Pancreas (tissue), 10 donors: ENCODE measurements at regions not wholly inside any gene's neighbourhood (a gene's known extent, or its start where the extent isn't known, plus 50 kb on each side); places are given as distances from the start of the nearest gene placed in this dataset.
A peak's percentile ranks its signal among the peaks of the same experiment; 100 is the strongest.

Source experiments
- ATAC-seq, 4 donors: fragments of 200-7000 bp; cut with Tn5 transposase; one replicate each; pipeline versions ENCODE4 v1.8.0 to v1.9.1; 2020; ENCODE audit warnings: mild to moderate bottlenecking in 4 of 4, moderate library complexity in 4 of 4
- DNase-seq, 6 donors: peaks; one replicate each; pipeline ENCODE4 v3.0.0-alpha.2; 2020
- FAIRE-seq: peaks from 2 replicates; lab custom pipeline; 2012; peaks lifted over from hg19 to GRCh38; lab: Jason Lieb, UNC
- H3K27ac ChIP-seq, 4 donors: fragments of 200-600 bp; sonication (generic); 1 replicate in 3 of 4; 2 replicates in 1 of 4; pipeline versions ENCODE4 v1.5.0 to v1.8.0; 2020
- H3K27me3 ChIP-seq, 4 donors: fragments of 200-600 bp; one replicate each; pipeline ENCODE4 v1.8.0; 2021
- H3K36me3 ChIP-seq, 3 donors: fragments of 200-600 bp; sonication (generic) in 1 of 3; one replicate each; pipeline versions ENCODE4 v1.5.0 to v1.8.0; 2020 to 2021
- H3K4me1 ChIP-seq, 3 donors: fragments of 200-600 bp; one replicate each; pipeline ENCODE4 v1.8.0; 2021
- H3K4me3 ChIP-seq, 4 donors: fragments of 200-600 bp; sonication (generic) in 2 of 4; one replicate each; pipeline versions ENCODE4 v1.5.0 to v1.8.0; 2020 to 2021
- H3K9me3 ChIP-seq, 4 donors: fragments of 200-600 bp; one replicate each; pipeline ENCODE4 v1.8.0; 2021
- CTCF ChIP-seq, 4 donors: fragments of 200-600 bp; sonication (generic) in 3 of 4; IDR thresholded peaks; one replicate each; pipeline versions ENCODE4 v1.5.0 to v1.8.0; 2021; ENCODE audit warnings: antibody characterized with exemption in 4 of 4
- WGBS, 2 donors: extraction: QIAGEN DNeasy Blood & Tissue Kit; methylation state at CpG; one replicate each; pipeline ENCODE4 v1.1.7; 2013; 5-methylcytosine and 5-hydroxymethylcytosine counted together
- intact Hi-C, 3 donors: fragments of 100-400 bp; cut with DNase I; formaldehyde crosslinking; loops; one replicate each; pipeline versions ENCODE4 v1.11.1 to v1.14.2; 2022
- donor health status: healthy with polysubstance abuse.
- donor health status: DM: no; HTN: no; CAD: no; lungs with moderate emphysema.
- donor health status: DM: no; HTN: no; CAD: no.
- donor health status: control.
- donor health status: control.
- donor health status: Bipolar disorder and iron deficiency.
- donor health status: DM: yes; HTN: yes; CAD: no.
- donor health status: DM: no; HTN: no; CAD: no.
- donor health status: DM: no; HTN: no; CAD: no.
- donor health status: DM: yes; HTN: yes; CAD: no.

GRCh38 chr2:236874866-236875481, 210.7 kb upstream of the COPS8 start:
- Histone ChIP-seq H3K4me1 (peaks cover 0 to 16% (median 11%) of the 10 kb centered on the region in 3 donors), H3K9me3 (no peaks in the 10 kb centered on the region), H3K4me3 (no peak overlapping the region), H3K27ac (no peak overlapping the region), H3K36me3 (no peaks in the 10 kb centered on the region), H3K27me3 (no peaks in the 10 kb centered on the region)
- 86 to 91% methylated on average over 3 of the region's 3 CpGs for WGBS, 2 donors
- intact Hi-C loops, result no loop called here
- no peak for TF ChIP-seq CTCF (IDR thresholded peaks at IDR 0.05)
- ATAC-seq (no peak), FAIRE-seq (no peak), DNase-seq (no peak)

GRCh38 chr2:236875906-236876505, 209.7 kb upstream of the COPS8 start:
- no peak for DNase-seq
- intact Hi-C loops, result no loop called here
- TF ChIP-seq CTCF (IDR thresholded peaks at IDR 0.05), result no peak
- H3K4me3 ChIP-seq, result no peak overlapping the region
- FAIRE-seq, result no peak
- no peaks in the 10 kb centered on the region for H3K9me3 ChIP-seq
- ATAC-seq, result peak in 2 of 4 donors; percentile 9 to 31
- H3K27ac ChIP-seq, result no peak overlapping the region
- H3K36me3 ChIP-seq, result no peaks in the 10 kb centered on the region
- 87 to 88% methylated on average over 16 of the region's 16 CpGs for WGBS, 2 donors
- H3K4me1 ChIP-seq, result peaks cover 0 to 11% (median 9%) of the 10 kb centered on the region in 3 donors
- no peaks in the 10 kb centered on the region for H3K27me3 ChIP-seq

GRCh38 chr2:236876642-236877041, 209.0 kb upstream of the COPS8 start:
- Histone ChIP-seq H3K27me3 (no peaks in the 10 kb centered on the region), H3K4me1 (peaks cover 0 to 7% (median 3%) of the 10 kb centered on the region in 3 donors), H3K27ac (no peak overlapping the region), H3K4me3 (no peak overlapping the region), H3K36me3 (no peaks in the 10 kb centered on the region), H3K9me3 (no peaks in the 10 kb centered on the region)
- 70 to 75% methylated on average over 4 of the region's 4 CpGs for WGBS, 2 donors
- FAIRE-seq (no peak), ATAC-seq (peak in 2 of 4 donors; percentile 72 to 79), DNase-seq (no peak)
- no peak for TF ChIP-seq CTCF (IDR thresholded peaks at IDR 0.05)
- intact Hi-C loops, result no loop called here

GRCh38 chr2:236877972-236878371, 207.7 kb upstream of the COPS8 start:
- intact Hi-C loops, result no loop called here
- ATAC-seq (no peak), FAIRE-seq (no peak), DNase-seq (no peak)
- H3K27me3 ChIP-seq, result no peaks in the 10 kb centered on the region
- no peak for TF ChIP-seq CTCF (IDR thresholded peaks at IDR 0.05)
- no peak overlapping the region for H3K27ac ChIP-seq
- WGBS, 2 donors, result 95 to 98% methylated on average over 2 of the region's 2 CpGs
- no peaks in the 10 kb centered on the region for H3K36me3 ChIP-seq
- no peaks in the 10 kb centered on the region for H3K4me1 ChIP-seq
- H3K9me3 ChIP-seq, result no peaks in the 10 kb centered on the region
- H3K4me3 ChIP-seq, result no peak overlapping the region

GRCh38 chr2:236879416-236879963, 206.2 kb upstream of the COPS8 start:
- no peak for ATAC-seq
- no peak for DNase-seq
- intact Hi-C loops, result no loop called here
- TF ChIP-seq CTCF (IDR thresholded peaks at IDR 0.05), result no peak
- FAIRE-seq, result no peak
- H3K4me1 ChIP-seq, result no peaks in the 10 kb centered on the region
- H3K27me3 ChIP-seq, result no peaks in the 10 kb centered on the region
- no peak overlapping the region for H3K27ac ChIP-seq
- no peaks in the 10 kb centered on the region for H3K36me3 ChIP-seq
- no peak overlapping the region for H3K4me3 ChIP-seq
- WGBS, 2 donors, result 89 to 93% methylated on average over 3 of the region's 3 CpGs
- no peaks in the 10 kb centered on the region for H3K9me3 ChIP-seq
